Loucy (cell line): ENCODE measurements at regions not wholly inside any gene's neighbourhood (a gene's known extent, or its start where the extent isn't known, plus 50 kb on each side); places are given as distances from the start of the nearest gene placed in this dataset.
"Not testable (repeated sequence)": the region's sequence is repeated elsewhere in the genome, so short reads cannot be mapped to it uniquely, and the experiment has no call there.

ENCODE experiments used
- H2AFZ ChIP-seq: fragments of 200-600 bp; sonication (generic); 2 replicates; pipeline ENCODE4 v1.6.0; 2016; ENCODE audit warnings: antibody characterized with exemption, mild to moderate bottlenecking, low read length, moderate library complexity
- H3F3A ChIP-seq: fragments of 200-600 bp; 2 replicates; pipeline ENCODE4 v1.6.0; 2016; ENCODE audit warnings: antibody characterized with exemption, low read depth, mild to moderate bottlenecking
- H3K27me3 ChIP-seq: fragments of 200-600 bp; sonication (generic); 2 replicates; pipeline ENCODE4 v1.6.1; 2014; ENCODE audit warnings: low read length, mild to moderate bottlenecking; ENCODE audit not compliant: insufficient read depth, poor library complexity, severe bottlenecking
- H3K36me3 ChIP-seq: fragments of 200-600 bp; sonication (generic); 2 replicates; pipeline ENCODE4 v1.6.1; 2016; ENCODE audit warnings: low read length; ENCODE audit not compliant: insufficient read depth
- H3K4me1 ChIP-seq: fragments of 200-600 bp; sonication (generic); 2 replicates; pipeline ENCODE4 v1.5.1; 2014; ENCODE audit warnings: low read length, mild to moderate bottlenecking; ENCODE audit not compliant: insufficient read depth, poor library complexity, severe bottlenecking
- H3K4me2 ChIP-seq: fragments of 200-600 bp; sonication (generic); 2 replicates; pipeline ENCODE4 v1.6.0; 2014; ENCODE audit warnings: antibody characterized with exemption, low read length, low read depth, mild to moderate bottlenecking; ENCODE audit not compliant: poor library complexity, severe bottlenecking
- H3K4me3 ChIP-seq: fragments of 200-600 bp; sonication (generic); 2 replicates; pipeline ENCODE4 v1.5.1; 2014; ENCODE audit warnings: low read length, mild to moderate bottlenecking, mixed read lengths; ENCODE audit not compliant: poor library complexity, severe bottlenecking
- H3K79me2 ChIP-seq: fragments of 200-600 bp; sonication (generic); 2 replicates; pipeline ENCODE4 v1.6.1; 2014; ENCODE audit warnings: low read length; ENCODE audit not compliant: insufficient read depth
- H3K9ac ChIP-seq: fragments of 200-600 bp; sonication (generic); 2 replicates; pipeline ENCODE4 v1.6.0; 2014; ENCODE audit warnings: mild to moderate bottlenecking, low read depth, low read length, moderate library complexity; ENCODE audit not compliant: poor library complexity, severe bottlenecking
- H3K9me2 ChIP-seq: fragments of 200-600 bp; sonication (generic); replicated peaks from 2 replicates; pipeline ENCODE4 v1.6.1; 2016; ENCODE audit warnings: low read depth, low read length, mixed read lengths
- H3K9me3 ChIP-seq: fragments of 200-600 bp; sonication (generic); 2 replicates; pipeline ENCODE4 v1.6.1; 2014; ENCODE audit warnings: mild to moderate bottlenecking, antibody characterized with exemption, low read length, low read depth; ENCODE audit not compliant: insufficient read depth
- H4K20me1 ChIP-seq: fragments of 200-600 bp; sonication (generic); 2 replicates; pipeline ENCODE4 v1.6.0; 2014; ENCODE audit warnings: antibody characterized with exemption, low read length, mild to moderate bottlenecking; ENCODE audit not compliant: insufficient read depth, poor library complexity, severe bottlenecking
- EZH2phosphoT487 ChIP-seq: fragments of 200-600 bp; IDR thresholded peaks from 2 replicates; pipeline ENCODE4 v1.6.1; 2018; ENCODE audit warnings: antibody characterized with exemption, mild to moderate bottlenecking, moderate library complexity, borderline replicate concordance
- TF ChIP-seq, protein P1 (sequence below): fragments of 200-600 bp; sonication (generic); conservative IDR thresholded peaks from 2 replicates; pipeline ENCODE4 v1.5.1; 2014; ENCODE audit warnings: mild to moderate bottlenecking, antibody characterized with exemption, low read length

GRCh38 chr5:111615054-111615453, 102.7 kb upstream of the STARD4 start:
- Histone ChIP-seq H4K20me1 (no peaks in the 10 kb centered on the region), H3K27me3 (no peaks in the 10 kb centered on the region), H3K4me3 (no peak overlapping the region), H3K4me1 (no peaks in the 10 kb centered on the region), H2AFZ (no peak overlapping the region), H3K9ac (no peak overlapping the region), H3K9me2 (no peaks in the 10 kb centered on the region), H3F3A (no peaks in the 10 kb centered on the region), H3K9me3 (no peaks in the 10 kb centered on the region), H3K4me2 (no peak overlapping the region), H3K36me3 (no peaks in the 10 kb centered on the region), H3K79me2 (no peaks in the 10 kb centered on the region)
- TF ChIP-seq, protein P1, sequence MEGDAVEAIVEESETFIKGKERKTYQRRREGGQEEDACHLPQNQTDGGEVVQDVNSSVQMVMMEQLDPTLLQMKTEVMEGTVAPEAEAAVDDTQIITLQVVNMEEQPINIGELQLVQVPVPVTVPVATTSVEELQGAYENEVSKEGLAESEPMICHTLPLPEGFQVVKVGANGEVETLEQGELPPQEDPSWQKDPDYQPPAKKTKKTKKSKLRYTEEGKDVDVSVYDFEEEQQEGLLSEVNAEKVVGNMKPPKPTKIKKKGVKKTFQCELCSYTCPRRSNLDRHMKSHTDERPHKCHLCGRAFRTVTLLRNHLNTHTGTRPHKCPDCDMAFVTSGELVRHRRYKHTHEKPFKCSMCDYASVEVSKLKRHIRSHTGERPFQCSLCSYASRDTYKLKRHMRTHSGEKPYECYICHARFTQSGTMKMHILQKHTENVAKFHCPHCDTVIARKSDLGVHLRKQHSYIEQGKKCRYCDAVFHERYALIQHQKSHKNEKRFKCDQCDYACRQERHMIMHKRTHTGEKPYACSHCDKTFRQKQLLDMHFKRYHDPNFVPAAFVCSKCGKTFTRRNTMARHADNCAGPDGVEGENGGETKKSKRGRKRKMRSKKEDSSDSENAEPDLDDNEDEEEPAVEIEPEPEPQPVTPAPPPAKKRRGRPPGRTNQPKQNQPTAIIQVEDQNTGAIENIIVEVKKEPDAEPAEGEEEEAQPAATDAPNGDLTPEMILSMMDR = no peak
- TF ChIP-seq EZH2phosphoT487 = no peak

DNA sequence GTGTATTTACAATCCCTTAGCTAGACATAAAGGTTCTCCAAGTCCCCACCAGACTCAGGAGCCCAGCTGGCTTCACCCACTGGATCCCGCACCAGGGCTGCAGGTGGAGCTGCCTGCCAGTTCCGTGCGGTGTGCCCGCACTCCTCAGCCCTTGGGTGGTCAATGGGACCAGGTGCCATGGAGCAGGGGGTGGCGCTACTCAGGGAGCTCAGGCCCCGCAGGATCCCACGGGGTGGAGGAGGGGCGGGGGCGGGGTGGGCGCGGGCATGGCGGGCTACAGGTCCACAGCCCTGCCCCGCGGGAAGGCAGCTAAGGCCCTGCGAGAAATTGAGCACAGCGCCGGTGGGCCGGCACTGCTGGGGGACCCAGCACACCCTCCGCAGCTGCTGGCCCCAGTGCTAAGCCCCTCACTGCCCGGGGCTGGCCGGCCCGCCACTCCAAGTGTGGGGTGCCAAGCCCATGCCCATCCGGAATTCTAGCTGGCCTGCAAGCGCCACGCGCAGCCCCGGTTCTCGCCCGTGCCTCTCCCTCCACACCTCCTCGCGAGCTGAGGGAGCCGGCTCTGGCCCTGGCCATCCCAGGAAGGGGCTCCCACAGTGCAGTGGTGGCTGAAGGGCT, 99.8 kb upstream of the STARD4 start:
- not testable (repeated sequence) for H3K9ac ChIP-seq, H3K79me2 ChIP-seq, H3K27me3 ChIP-seq, H2AFZ ChIP-seq, H3K4me2 ChIP-seq, H4K20me1 ChIP-seq, H3K36me3 ChIP-seq, H3K9me2 ChIP-seq, H3K9me3 ChIP-seq, H3K4me1 ChIP-seq, H3F3A ChIP-seq, H3K4me3 ChIP-seq

DNA sequence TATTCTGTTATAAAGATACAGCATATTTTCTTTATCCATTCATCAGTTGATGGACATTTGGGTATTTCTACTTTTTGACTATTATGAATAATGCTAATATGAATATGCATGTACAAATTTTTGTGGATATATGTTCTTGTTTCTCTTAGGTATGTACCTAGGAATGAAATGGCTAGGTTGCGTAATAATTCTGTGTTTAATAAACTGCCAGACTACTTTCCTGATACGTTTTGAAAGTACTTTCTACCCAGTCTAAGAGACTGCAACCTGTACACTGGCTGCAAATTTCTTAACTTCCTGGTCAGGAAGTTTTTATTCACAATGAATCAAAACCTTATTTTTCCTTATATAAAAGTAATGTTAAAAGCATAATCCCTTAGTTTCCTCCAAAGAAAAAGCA, 93.9 kb upstream of the STARD4 start:
- TF ChIP-seq EZH2phosphoT487 = no peak
- TF ChIP-seq, protein P1 = no peak
- no peaks in the 10 kb centered on the region for H4K20me1 ChIP-seq
- no peaks in the 10 kb centered on the region for H3K9me3 ChIP-seq
- H3K27me3 ChIP-seq = no peaks in the 10 kb centered on the region
- H3K4me2 ChIP-seq = no peak overlapping the region
- H3F3A ChIP-seq = no peaks in the 10 kb centered on the region
- no peaks in the 10 kb centered on the region for H3K79me2 ChIP-seq
- no peaks in the 10 kb centered on the region for H3K9me2 ChIP-seq
- no peaks in the 10 kb centered on the region for H3K36me3 ChIP-seq
- no peak overlapping the region for H3K9ac ChIP-seq
- no peaks in the 10 kb centered on the region for H3K4me1 ChIP-seq
- H3K4me3 ChIP-seq = no peak overlapping the region
- H2AFZ ChIP-seq = no peak overlapping the region

- no peak overlapping the region for H3K9ac ChIP-seq
- H3F3A ChIP-seq = no peaks in the 10 kb centered on the region
- H3K4me2 ChIP-seq = no peak overlapping the region
- H2AFZ ChIP-seq = no peak overlapping the region
- H3K4me1 ChIP-seq = no peaks in the 10 kb centered on the region
- TF ChIP-seq, protein P1 = no peak
- no peak for TF ChIP-seq EZH2phosphoT487
- no peaks in the 10 kb centered on the region for H3K9me3 ChIP-seq
- no peaks in the 10 kb centered on the region for H3K79me2 ChIP-seq
- no peaks in the 10 kb centered on the region for H3K36me3 ChIP-seq
- no peaks in the 10 kb centered on the region for H4K20me1 ChIP-seq
- H3K27me3 ChIP-seq = no peaks in the 10 kb centered on the region
- H3K4me3 ChIP-seq = no peak overlapping the region
- H3K9me2 ChIP-seq = no peaks in the 10 kb centered on the region
Observed at GRCh38 chr5:111603446-111603827, 91.1 kb upstream of the STARD4 start.
